ENCODE measurements at regions not wholly inside any gene's neighbourhood (a gene's known extent, or its start where the extent isn't known, plus 50 kb on each side); places are given as distances from the start of the nearest gene placed in this dataset.

GRCh38 chr5:6309949-6310348 lies 68.4 kb downstream of the MED10 start:
- H3K4me1 Mint-ChIP-seq = no peaks in the 10 kb centered on the region
- H3K27ac Mint-ChIP-seq (ENCODE audit: unreplicated experiment) = no peak overlapping the region

DNA sequence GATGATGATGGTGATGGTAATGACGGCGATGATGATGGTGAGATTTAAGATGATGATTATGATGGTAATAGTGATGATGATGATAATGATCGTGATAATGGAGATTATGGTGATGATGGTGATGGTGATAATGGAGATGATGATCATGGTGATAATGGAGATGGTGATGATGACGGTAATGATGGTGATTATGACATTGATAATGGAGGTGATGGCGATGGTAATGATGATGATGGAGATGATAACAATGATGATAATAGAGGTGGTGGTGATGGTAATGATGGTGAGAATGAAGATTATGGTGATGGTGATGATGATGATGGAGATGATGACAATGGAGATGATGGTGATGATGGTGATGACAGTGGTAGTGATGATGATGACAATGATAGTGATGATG lies 69.7 kb downstream of the MED10 start:
- Mint-ChIP-seq H3K9me3 (no peaks in the 10 kb centered on the region), H3K27ac (ENCODE audit: unreplicated experiment) (no peak overlapping the region), H3K36me3 (ENCODE audit: low read depth) (no peaks in the 10 kb centered on the region), H3K27me3 (ENCODE audit: low read depth) (peaks cover 46% of the 10 kb centered on the region), H3K4me3 (no peak overlapping the region), H3K4me1 (no peaks in the 10 kb centered on the region)
- no peak for DNase-seq (ENCODE audit: low read depth, low spot score)
- no peak for TF ChIP-seq CTCF (conservative IDR thresholded peaks at IDR 0.05)

More at GRCh38 chr5:6309949-6310348, 68.4 kb downstream of the MED10 start:
- no peak overlapping the region for H3K4me3 Mint-ChIP-seq
- no peak for DNase-seq (ENCODE audit: low read depth, low spot score)
- no peak for TF ChIP-seq CTCF (conservative IDR thresholded peaks at IDR 0.05)
- no peaks in the 10 kb centered on the region for H3K36me3 Mint-ChIP-seq (ENCODE audit: low read depth)
- H3K27me3 Mint-ChIP-seq (ENCODE audit: low read depth) = peaks cover 44% of the 10 kb centered on the region
- no peaks in the 10 kb centered on the region for H3K9me3 Mint-ChIP-seq

GRCh38 chr5:6307304-6307703 lies 71.0 kb downstream of the MED10 start:
- DNase-seq (ENCODE audit: low read depth, low spot score) = no peak
- TF ChIP-seq CTCF (conservative IDR thresholded peaks at IDR 0.05) = no peak
- H3K27me3 Mint-ChIP-seq (ENCODE audit: low read depth) = peaks cover 48% of the 10 kb centered on the region

DNA sequence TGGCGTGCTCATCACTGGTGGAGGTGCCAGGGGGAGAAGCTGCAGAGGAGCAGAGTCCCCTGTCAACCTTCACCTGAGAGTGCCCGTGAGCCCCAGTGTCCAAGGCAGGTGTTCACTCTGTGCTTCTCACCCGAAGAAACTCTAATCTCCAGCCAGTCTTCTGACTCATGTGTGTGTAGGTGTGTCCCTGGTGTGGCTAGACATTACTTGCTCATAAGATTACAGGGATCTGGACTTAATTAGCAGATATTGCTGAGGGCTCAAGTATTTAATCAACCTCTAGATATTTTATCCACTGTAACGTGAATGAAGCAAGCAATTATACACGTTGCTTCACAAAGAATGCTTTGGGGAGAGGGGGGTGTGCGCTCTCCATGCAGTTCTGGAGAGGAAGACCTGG lies 72.5 kb downstream of the MED10 start:
- Mint-ChIP-seq H3K27ac (ENCODE audit: unreplicated experiment) (no peak overlapping the region), H3K27me3 (ENCODE audit: low read depth) (peaks cover 50% of the 10 kb centered on the region), H3K36me3 (ENCODE audit: low read depth) (no peaks in the 10 kb centered on the region), H3K4me1 (peaks cover 18% of the 10 kb centered on the region), H3K4me3 (no peak overlapping the region), H3K9me3 (no peaks in the 10 kb centered on the region)
- no peak for TF ChIP-seq CTCF (conservative IDR thresholded peaks at IDR 0.05)
- no peak for DNase-seq (ENCODE audit: low read depth, low spot score)

More at GRCh38 chr5:6307304-6307703, 71.0 kb downstream of the MED10 start:
- no peaks in the 10 kb centered on the region for H3K36me3 Mint-ChIP-seq (ENCODE audit: low read depth)
- no peaks in the 10 kb centered on the region for H3K9me3 Mint-ChIP-seq
- no peak overlapping the region for H3K4me3 Mint-ChIP-seq
- no peak overlapping the region for H3K27ac Mint-ChIP-seq (ENCODE audit: unreplicated experiment)
- H3K4me1 Mint-ChIP-seq = peaks cover 7% of the 10 kb centered on the region

GRCh38 chr5:6302684-6303083 lies 75.7 kb downstream of the MED10 start:
- no peaks in the 10 kb centered on the region for H3K36me3 Mint-ChIP-seq (ENCODE audit: low read depth)
- no peak overlapping the region for H3K4me3 Mint-ChIP-seq
- H3K9me3 Mint-ChIP-seq = no peaks in the 10 kb centered on the region
- H3K27me3 Mint-ChIP-seq (ENCODE audit: low read depth) = peaks cover 45% of the 10 kb centered on the region
- TF ChIP-seq CTCF (conservative IDR thresholded peaks at IDR 0.05) = no peak
- no peak overlapping the region for H3K27ac Mint-ChIP-seq (ENCODE audit: unreplicated experiment)
- no peak for DNase-seq (ENCODE audit: low read depth, low spot score)
- H3K4me1 Mint-ChIP-seq = peaks cover 18% of the 10 kb centered on the region

GRCh38 chr5:6302075-6302474 lies 76.3 kb downstream of the MED10 start:
- peaks cover 18% of the 10 kb centered on the region for H3K4me1 Mint-ChIP-seq
- H3K36me3 Mint-ChIP-seq (ENCODE audit: low read depth) = no peaks in the 10 kb centered on the region
- no peak for TF ChIP-seq CTCF (conservative IDR thresholded peaks at IDR 0.05)

More at GRCh38 chr5:6302075-6302474, 76.3 kb downstream of the MED10 start:
- no peaks in the 10 kb centered on the region for H3K9me3 Mint-ChIP-seq
- DNase-seq (ENCODE audit: low read depth, low spot score) = no peak
- peaks cover 45% of the 10 kb centered on the region for H3K27me3 Mint-ChIP-seq (ENCODE audit: low read depth)
- no peak overlapping the region for H3K4me3 Mint-ChIP-seq
- no peak overlapping the region for H3K27ac Mint-ChIP-seq (ENCODE audit: unreplicated experiment)
